BLaER1 treated with 17β-estradiol and CSF1 and Interleukin-3, amounts not matched to agents 10 nM and 100 nM (cell line): ENCODE measurements at regions not wholly inside any gene's neighbourhood (a gene's known extent, or its start where the extent isn't known, plus 50 kb on each side); places are given as distances from the start of the nearest gene placed in this dataset.
"Not testable (repeated sequence)": the region's sequence is repeated elsewhere in the genome, so short reads cannot be mapped to it uniquely, and the experiment has no call there.

Experiments used
- H3K27ac ChIP-seq, 11 experiments: shearing (Covaris generic); formaldehyde crosslinking; 2 replicates each; pipeline ENCODE4 v1.8.1; 2022
- H3K27me3 ChIP-seq, 11 experiments: shearing (Covaris generic); formaldehyde crosslinking; 2 replicates each; pipeline ENCODE4 v1.8.1; 2022
- H3K36me3 ChIP-seq, 11 experiments: shearing (Covaris generic); formaldehyde crosslinking; 2 replicates each; pipeline ENCODE4 v1.8.1; 2022
- H3K4me1 ChIP-seq, 10 experiments: shearing (Covaris generic); formaldehyde crosslinking; 2 replicates each; pipeline ENCODE4 v1.8.1; 2022
- H3K4me2 ChIP-seq, 11 experiments: shearing (Covaris generic); formaldehyde crosslinking; 2 replicates each; pipeline ENCODE4 v1.8.1; 2022
- H3K4me3 ChIP-seq, 10 experiments: shearing (Covaris generic); formaldehyde crosslinking; 2 replicates each; pipeline ENCODE4 v1.8.1; 2022
- H3K9ac ChIP-seq, 11 experiments: shearing (Covaris generic); formaldehyde crosslinking; 2 replicates each; pipeline ENCODE4 v1.8.1; 2022
- H3K9me3 ChIP-seq, 11 experiments: shearing (Covaris generic); formaldehyde crosslinking; replicated peaks in 1 of 11; 2 replicates each; pipeline ENCODE4 v1.8.1; 2022
- H4K20me1 ChIP-seq, 11 experiments: shearing (Covaris generic); formaldehyde crosslinking; 2 replicates each; pipeline ENCODE4 v1.8.1; 2022
- Cebpa-rat ChIP-seq, 11 experiments: shearing (Covaris generic); IDR thresholded peaks; 2 replicates each; pipeline ENCODE4 v1.8.1; 2022

- H3K36me3 ChIP-seq, result no peaks in the 10 kb centered on the region
- peaks cover 0 to 5% (median 0%) of the 10 kb centered on the region in 11 experiments; a peak in 2 of 22 replicates for H3K9me3 ChIP-seq
- H3K4me1 ChIP-seq, result peaks cover 0 to 29% (median 0%) of the 10 kb centered on the region in 10 experiments; a peak in 5 of 20 replicates
- H3K4me3 ChIP-seq, result no peak overlapping the region
- H3K27me3 ChIP-seq, result no peaks in the 10 kb centered on the region
- H3K9ac ChIP-seq, result no peak overlapping the region
- H3K4me2 ChIP-seq, result no peak overlapping the region
- H4K20me1 ChIP-seq, result no peaks in the 10 kb centered on the region
- no peak overlapping the region for H3K27ac ChIP-seq
- TF ChIP-seq Cebpa-rat (IDR thresholded peaks at IDR 0.05), result no peak
Measured at GRCh38 chr3:112765531-112765930, 81.1 kb downstream of the CD200R1L start.

- H3K4me2 ChIP-seq, result no peak overlapping the region
- H3K4me1 ChIP-seq, result peaks cover 0 to 11% (median 0%) of the 10 kb centered on the region in 10 experiments; a peak in 6 of 20 replicates
- peaks cover 0 to 6% (median 0%) of the 10 kb centered on the region in 11 experiments; a peak in 1 of 22 replicates for H3K9me3 ChIP-seq
- no peaks in the 10 kb centered on the region for H3K36me3 ChIP-seq
- no peak overlapping the region for H3K9ac ChIP-seq
- TF ChIP-seq Cebpa-rat (IDR thresholded peaks at IDR 0.05), result no peak
- H3K27me3 ChIP-seq, result no peaks in the 10 kb centered on the region
- H3K4me3 ChIP-seq, result no peak overlapping the region
- no peak overlapping the region for H3K27ac ChIP-seq
- no peaks in the 10 kb centered on the region for H4K20me1 ChIP-seq
Measured at GRCh38 chr3:112763258-112763657, 83.4 kb downstream of the CD200R1L start.

GRCh38 chr3:112761062-112761638 lies 85.5 kb downstream of the CD200R1L start:
- no peaks in the 10 kb centered on the region for H3K36me3 ChIP-seq
- H3K4me1 ChIP-seq, result peaks cover 0 to 4% (median under 1%) of the 10 kb centered on the region in 10 experiments; a peak in 6 of 20 replicates
- H3K9me3 ChIP-seq, result peaks cover 7 to 26% (median 13%) of the 10 kb centered on the region in 11 experiments
- no peak for TF ChIP-seq Cebpa-rat (IDR thresholded peaks at IDR 0.05)
- H3K4me3 ChIP-seq, result no peak overlapping the region
- H3K4me2 ChIP-seq, result no peak overlapping the region; a peak in 1 of 22 replicates
- no peak overlapping the region for H3K9ac ChIP-seq
- no peaks in the 10 kb centered on the region for H4K20me1 ChIP-seq
- no peaks in the 10 kb centered on the region for H3K27me3 ChIP-seq
- H3K27ac ChIP-seq, result no peak overlapping the region

DNA sequence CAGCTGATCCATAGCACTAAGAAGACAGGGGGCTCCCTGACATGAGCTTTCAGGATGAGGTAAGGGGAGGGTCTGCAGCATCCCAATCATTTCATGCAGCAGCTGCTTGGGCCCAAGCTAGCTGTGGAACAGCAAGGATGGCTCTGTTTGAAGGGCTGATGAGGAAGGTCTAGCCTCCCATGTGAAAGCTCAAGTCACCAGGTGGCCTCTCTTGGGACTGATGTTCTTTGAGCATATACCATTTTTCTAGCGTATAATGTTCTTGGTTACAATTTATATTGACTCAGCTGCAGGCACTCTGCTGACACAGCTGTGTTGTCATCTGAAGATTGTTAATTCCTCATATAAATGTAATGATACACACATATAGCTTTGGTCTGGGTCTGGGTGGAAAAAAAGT lies 87.0 kb downstream of the CD200R1L start:
- H3K4me1 ChIP-seq, result peaks cover 4 to 8% (median 7%) of the 10 kb centered on the region in 10 experiments; a peak in 12 of 20 replicates
- H3K27ac ChIP-seq, result no peak overlapping the region
- no peak for TF ChIP-seq Cebpa-rat (IDR thresholded peaks at IDR 0.05)
- H3K27me3 ChIP-seq, result no peaks in the 10 kb centered on the region
- no peak overlapping the region for H3K4me3 ChIP-seq
- H3K4me2 ChIP-seq, result no peak overlapping the region
- H3K9me3 ChIP-seq, result peaks cover 15 to 38% (median 24%) of the 10 kb centered on the region in 11 experiments
- H3K9ac ChIP-seq, result no peak overlapping the region
- H3K36me3 ChIP-seq, result no peaks in the 10 kb centered on the region
- H4K20me1 ChIP-seq, result no peaks in the 10 kb centered on the region

DNA sequence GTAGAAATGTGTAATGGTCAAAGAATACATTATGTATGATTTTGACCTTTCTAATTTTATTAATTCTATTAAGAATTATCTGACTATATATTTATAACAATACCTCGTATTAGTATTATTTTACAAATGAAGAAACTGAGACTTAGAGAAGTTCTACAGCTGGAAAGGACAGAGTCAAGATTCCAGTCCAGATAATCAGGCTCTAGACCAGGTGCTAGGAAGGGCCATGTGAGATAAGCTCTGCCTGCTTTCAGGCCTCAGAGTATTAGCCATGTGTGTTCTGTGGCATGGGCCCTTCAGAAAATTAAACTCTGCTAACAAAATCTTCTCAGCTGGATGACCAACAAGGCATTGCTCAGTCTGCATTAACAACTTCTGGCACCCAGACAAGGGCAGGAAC lies 87.5 kb downstream of the CD200R1L start:
- Histone ChIP-seq H3K9me3 (peaks cover 15 to 42% (median 28%) of the 10 kb centered on the region in 11 experiments), H3K9ac (no peak overlapping the region), H3K4me3 (no peak overlapping the region), H3K36me3 (no peaks in the 10 kb centered on the region), H4K20me1 (no peaks in the 10 kb centered on the region), H3K4me1 (peaks cover 4 to 8% (median 7%) of the 10 kb centered on the region in 10 experiments; a peak in 12 of 20 replicates), H3K4me2 (no peak overlapping the region), H3K27me3 (no peaks in the 10 kb centered on the region), H3K27ac (no peak overlapping the region)
- no peak for TF ChIP-seq Cebpa-rat (IDR thresholded peaks at IDR 0.05)

- Histone ChIP-seq H3K4me1 (peaks cover 4 to 8% (median 7%) of the 10 kb centered on the region in 10 experiments; a peak in 12 of 20 replicates), H3K4me2 (no peak overlapping the region), H3K36me3 (no peaks in the 10 kb centered on the region), H3K9me3 (peaks cover 15 to 43% (median 28%) of the 10 kb centered on the region in 11 experiments), H3K4me3 (no peak overlapping the region), H3K27me3 (0 out of 22 replicates have a peak, but pooled peaks cover 0 to 4% (median 0%) of the 10 kb centered on the region in 11 experiments), H4K20me1 (no peaks in the 10 kb centered on the region), H3K27ac (no peak overlapping the region), H3K9ac (no peak overlapping the region)
- no peak for TF ChIP-seq Cebpa-rat (IDR thresholded peaks at IDR 0.05)
Measured at GRCh38 chr3:112757197-112757596, 89.5 kb downstream of the CD200R1L start.

GRCh38 chr3:112755845-112756613 lies 90.6 kb downstream of the CD200R1L start:
- Histone ChIP-seq H3K27ac (peak overlapping the region in 3 of 11 experiments; percentile 11 to 38 (median 34); a peak in 2 of 22 replicates), H3K27me3 (0 out of 22 replicates have a peak, but pooled peaks cover 0 to 4% (median 0%) of the 10 kb centered on the region in 11 experiments), H3K9ac (no peak overlapping the region), H3K9me3 (peaks cover 15 to 43% (median 28%) of the 10 kb centered on the region in 11 experiments), H3K4me1 (peaks cover 4 to 8% (median 7%) of the 10 kb centered on the region in 10 experiments; a peak in 12 of 20 replicates), H3K4me2 (peak overlapping the region in 4 of 11 experiments; percentile 5 to 45 (median 22); a peak in 5 of 22 replicates), H3K4me3 (no peak overlapping the region), H3K36me3 (no peaks in the 10 kb centered on the region), H4K20me1 (no peaks in the 10 kb centered on the region)
- no peak for TF ChIP-seq Cebpa-rat (IDR thresholded peaks at IDR 0.05)

DNA sequence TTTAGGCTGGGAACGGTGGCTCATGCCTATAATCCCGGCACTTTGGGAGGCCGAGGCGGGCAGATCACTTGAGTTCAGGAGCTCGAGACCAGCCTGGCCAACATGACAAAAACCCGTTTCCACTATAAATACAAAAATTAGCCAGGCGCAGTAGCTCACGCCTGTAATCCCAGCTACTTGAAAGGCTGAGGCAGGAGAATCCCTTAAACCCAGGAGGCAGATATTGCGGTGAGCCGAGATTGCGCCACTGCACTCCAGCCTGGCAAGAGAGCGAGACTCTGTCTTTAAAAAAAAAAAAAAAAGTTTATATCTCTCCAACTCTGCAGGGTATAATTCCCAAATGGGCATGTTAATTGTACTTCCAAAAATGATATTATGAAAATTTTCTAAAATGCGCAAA lies 91.6 kb downstream of the CD200R1L start:
- H4K20me1 ChIP-seq, H3K36me3 ChIP-seq, H3K27me3 ChIP-seq, H3K27ac ChIP-seq, H3K4me1 ChIP-seq, H3K4me3 ChIP-seq, H3K4me2 ChIP-seq, H3K9ac ChIP-seq: not testable (repeated sequence)
- peaks cover 15 to 41% (median 28%) of the 10 kb centered on the region in 11 experiments for H3K9me3 ChIP-seq
